Activated CD4-positive, alpha-beta T cell treated with anti-CD3 and anti-CD28 coated beads for 4 hours (primary cell): ENCODE measurements at regions not wholly inside any gene's neighbourhood (a gene's known extent, or its start where the extent isn't known, plus 50 kb on each side); places are given as distances from the start of the nearest gene placed in this dataset.

ENCODE experiments used
- DNase-seq, 2 donors: peaks; one replicate each; pipeline ENCODE4 v3.0.0-alpha.2; 2020

DNA sequence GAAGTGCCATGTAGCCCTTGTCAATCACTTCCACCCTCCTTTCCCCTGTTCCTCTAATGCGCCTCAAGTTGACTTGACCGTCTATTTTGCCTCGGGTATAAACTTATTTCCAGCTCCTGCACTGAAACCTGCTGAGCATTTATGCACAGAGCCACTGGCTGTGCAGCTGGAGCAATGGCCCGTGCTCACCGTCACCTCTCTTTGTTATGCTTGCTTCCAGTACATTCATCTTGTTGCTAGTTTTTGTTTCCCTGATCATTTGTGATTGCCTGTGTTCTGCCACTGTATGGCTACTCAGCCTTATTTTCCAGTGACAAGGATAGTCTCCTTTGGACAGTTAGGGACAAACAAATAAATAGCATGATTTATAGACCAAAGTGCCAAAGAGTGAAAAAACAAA lies 183.1 kb upstream of the C9orf72 start:
- DNase-seq: no peak

DNA sequence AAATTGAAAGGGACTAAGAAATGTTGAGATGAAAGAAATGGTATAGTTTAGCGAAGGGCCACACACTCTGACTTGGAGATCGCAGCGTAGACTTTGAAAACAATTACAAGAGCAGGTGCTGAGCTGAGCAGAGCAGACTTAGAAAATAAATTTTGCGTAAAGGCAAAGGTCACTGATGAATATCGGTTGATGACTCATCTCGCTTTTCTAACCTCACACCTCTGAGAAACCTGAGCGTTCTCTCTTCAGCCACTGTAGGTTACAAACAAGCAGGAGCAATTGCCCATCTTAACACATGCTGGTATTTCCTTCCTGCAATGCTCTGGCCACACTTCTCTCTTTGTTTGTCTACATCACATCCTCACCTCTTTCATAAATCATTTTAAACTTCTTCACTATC lies 190.6 kb upstream of the C9orf72 start:
- DNase-seq: no peak

DNA sequence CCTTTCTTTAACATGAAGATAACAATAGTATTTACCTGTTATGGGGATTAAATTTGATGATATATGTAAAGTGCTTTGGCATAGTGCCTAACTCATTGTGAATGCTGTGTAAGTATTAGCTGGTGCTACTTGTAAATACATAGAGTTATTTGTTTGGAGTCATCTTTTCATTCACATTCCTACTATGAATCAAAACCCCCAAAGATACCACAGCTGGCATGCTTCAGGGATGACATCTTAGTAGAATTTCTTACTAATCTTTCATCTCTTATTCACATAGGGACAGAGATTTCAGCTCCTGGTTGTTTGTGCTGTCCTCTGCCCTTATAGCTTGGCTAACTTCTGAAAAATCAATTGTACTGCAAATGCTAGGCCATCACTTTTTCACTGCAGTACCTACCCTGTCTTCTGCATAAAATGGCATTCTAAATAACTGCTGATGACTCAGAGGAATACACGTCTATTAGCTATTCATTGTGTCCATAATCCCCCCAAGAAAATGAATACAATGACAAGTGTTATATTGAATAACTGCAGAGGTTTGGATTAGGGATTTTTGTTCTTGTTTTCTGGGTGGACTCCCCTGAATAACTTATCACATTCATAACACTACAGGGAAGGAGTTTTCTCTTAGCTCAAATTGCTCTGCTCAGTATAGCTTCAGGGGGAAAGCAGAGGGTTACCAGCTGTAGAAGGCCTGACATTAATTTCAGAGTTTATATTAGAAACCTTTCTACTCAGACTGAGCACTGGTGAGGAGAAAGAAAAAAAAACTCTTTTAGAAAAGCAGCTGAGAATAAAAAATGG lies 192.2 kb upstream of the C9orf72 start:
- DNase-seq: no peak

DNA sequence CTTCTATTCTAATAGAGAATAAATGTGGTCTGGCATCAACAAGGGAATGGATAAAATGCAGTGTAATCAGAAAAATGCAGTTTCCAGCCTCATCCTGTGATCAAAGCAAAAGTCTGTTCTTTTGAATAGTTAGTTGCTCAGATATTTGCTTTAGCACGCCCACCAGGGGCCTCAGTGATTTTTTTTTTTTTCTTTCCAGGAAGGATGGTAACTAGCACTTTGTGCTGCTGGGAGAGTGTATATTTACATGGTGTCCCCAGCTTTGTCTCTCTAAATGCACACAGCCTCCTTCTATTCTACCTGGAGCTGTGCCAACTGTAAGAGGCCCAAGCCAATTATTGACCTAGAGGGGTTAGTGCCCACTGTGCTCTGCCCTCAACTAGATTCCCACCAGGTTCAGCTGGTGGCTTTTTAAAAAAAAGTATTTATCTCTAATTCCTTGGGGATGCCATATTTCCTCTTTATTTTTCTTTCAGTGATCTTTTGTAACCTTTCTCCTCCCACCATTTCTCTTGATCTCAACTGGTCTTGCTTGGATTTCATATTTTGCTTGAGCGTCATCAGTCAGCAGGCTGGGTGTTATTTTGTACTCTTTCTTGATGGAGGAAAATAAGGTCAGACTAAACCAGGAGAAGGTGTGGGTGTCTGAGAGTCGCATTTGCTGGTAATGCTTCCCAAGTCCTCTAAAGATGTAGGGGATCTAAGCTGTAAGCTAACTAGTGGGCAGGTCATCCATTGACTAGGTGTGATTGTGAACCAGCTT lies 193.0 kb upstream of the C9orf72 start:
- no peak for DNase-seq

DNA sequence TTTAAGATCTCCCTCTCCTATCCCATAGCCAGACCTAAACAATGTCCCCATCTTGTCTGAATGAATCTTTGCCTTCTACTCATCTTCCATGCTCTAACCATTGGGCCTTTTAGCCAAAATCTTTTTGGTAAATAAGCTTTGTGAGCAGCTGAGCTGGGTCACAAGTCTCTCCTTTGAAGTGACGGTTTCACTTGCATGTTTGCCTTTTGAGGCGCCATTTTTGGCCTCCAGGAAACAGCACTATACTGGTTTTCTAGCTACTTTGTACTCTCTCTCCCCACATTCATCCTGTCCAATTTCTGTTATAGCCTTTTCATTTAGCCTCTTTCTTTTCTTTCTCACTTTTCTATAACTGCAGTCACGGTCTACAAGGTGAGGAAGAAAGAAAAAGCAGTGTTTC lies 195.5 kb upstream of the C9orf72 start:
- no peak for DNase-seq

DNA sequence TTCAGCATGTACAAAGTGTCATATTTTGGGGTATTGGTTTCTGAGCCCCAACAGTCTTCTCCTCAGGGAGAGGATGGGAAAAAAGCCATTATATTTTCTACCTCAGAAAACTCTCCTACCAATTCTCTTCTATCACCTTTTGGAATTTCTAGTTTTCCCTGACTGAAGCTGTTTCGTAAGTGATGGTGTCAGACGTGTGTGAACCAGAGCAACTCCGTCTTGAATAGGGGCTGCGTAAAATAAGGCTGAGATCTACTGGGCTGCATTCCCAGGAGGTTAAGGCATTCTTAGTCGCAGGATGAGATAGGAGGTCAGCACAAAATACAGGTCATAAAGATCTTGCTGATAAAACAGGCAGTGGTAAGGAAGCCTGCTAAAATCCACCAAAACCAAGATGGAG lies 197.3 kb upstream of the C9orf72 start:
- no peak for DNase-seq

DNA sequence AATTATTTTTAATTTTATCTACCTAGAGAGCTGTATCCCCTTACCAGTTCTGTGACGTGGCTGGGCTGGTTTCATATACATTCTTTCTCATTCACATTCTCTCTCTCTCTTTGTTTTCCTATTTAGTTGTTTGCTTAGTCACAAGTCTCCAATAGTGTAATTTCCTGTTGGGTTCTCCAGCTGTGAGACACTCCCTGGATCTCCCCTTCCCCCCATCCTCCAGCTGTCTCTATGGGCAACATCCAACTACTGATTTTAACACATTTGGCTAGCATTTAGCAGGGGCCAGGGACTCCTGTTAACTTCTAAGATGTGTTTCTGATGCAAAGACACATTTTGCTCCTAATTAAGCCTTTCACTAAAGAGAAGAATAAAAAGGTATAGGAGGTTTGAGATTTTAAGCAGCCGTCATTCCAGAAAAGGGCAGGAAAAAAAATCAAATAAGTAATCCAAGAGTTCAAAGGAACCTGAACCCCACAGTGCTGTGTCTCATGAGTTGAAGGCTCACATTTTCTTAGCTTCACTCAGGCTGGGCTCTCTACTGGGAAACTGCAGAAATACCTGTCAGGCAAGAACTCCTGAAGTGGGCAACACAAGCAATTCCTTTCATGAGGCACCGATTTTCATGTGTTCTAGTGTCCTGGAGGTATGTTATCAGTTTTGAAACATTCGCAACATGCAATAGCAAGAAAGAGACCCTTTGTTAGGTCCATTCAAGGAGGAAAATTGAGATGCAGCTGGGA lies 198.7 kb upstream of the C9orf72 start:
- no peak for DNase-seq

DNA sequence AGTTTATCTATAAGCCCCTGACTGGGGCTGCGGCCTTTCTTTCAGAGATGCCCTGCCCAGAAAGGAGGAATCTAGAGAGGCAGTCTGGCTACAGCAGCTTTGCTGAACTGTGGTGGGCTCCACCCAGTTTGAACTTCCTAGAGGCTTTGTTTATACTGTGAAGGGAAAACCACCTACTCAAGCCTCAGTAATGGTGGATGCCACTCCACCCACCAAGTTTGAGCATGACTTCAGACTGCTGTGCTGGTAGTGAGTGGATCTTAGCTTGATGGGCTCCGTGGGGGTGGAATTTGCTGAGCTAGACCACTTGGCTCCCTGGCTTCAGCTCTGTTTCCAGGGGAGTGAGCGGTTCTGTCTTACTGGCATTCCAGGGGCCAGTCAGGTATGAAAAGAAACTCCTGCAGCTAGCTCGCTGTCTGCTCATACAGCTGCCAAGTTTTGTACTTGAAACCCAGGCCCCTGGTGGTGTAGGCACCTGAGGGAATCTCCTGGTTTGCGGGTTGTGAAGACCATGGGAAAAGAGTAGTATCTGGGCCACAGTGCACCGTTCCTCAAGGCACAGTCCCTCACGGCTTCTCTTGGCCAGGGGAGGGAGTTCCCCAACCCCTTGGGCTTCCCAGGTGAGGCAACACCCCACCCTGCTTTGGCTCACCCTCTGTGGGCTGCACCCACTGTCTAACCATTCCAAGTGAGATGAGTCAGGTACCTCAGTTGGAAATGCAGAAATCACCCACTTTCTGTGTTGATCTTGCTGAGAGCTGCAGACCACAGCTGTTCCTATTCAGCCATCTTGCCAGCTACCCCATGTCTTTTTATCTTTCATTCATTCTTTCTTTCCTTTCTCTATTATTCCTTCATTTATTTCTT lies 211.8 kb upstream of the C9orf72 start:
- no peak for DNase-seq

DNA sequence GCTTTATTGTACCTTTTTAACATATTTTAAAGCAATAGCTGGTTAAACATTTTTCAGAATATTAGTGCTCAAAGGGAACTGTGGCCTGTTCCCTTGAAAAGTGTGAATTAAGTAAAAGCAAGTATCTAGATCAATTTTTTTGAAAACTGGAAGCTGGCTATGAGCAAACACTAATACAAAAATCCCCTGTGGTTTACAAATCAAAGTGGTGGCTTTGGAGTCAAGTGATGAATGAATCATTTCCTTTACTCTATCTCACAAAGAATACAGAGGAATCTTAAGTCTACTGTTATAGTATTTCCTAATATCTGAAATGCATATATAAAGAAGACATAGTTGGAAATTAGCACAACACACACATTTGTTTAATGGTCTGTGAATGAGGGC lies 212.4 kb upstream of the C9orf72 start:
- no peak for DNase-seq

DNA sequence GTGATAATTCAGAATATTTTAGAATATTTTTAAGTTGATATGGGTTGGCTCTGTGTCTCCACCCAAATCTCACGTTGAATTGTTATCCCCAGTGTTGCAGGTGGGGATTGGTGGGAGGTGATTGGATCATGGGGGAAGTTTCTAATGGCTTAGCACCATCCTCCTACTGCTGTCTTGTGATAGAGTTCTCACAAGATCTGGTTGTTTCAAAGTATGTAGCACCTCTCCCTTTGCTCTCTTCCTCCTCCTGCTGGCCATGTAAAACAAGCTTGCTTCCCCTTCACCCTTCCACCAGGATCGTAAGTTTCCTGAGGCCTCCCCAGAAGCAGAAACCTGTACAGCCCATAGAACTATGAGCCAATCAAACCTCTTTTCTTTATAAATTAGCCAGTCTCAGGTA lies 214.6 kb upstream of the C9orf72 start:
- DNase-seq: no peak

DNA sequence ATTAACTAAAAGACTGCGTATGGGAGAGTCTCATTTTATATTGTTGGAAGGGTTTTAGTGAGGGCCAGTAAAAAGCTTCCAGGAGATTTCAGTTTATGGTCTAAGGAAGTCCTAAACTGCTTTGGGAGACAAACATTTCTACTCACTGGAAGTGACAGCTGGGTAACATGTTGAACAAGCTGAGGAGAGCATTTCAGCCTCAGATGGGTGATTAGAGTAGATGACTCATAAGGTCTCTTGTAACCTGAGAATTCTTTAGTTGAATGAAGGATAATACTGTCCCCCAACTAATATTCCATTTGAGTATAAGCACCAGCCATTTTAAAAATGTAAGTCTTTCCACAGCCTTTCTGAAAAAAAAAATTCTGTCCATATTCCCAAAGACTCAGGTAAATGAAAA lies 218.0 kb upstream of the C9orf72 start:
- no peak for DNase-seq

DNA sequence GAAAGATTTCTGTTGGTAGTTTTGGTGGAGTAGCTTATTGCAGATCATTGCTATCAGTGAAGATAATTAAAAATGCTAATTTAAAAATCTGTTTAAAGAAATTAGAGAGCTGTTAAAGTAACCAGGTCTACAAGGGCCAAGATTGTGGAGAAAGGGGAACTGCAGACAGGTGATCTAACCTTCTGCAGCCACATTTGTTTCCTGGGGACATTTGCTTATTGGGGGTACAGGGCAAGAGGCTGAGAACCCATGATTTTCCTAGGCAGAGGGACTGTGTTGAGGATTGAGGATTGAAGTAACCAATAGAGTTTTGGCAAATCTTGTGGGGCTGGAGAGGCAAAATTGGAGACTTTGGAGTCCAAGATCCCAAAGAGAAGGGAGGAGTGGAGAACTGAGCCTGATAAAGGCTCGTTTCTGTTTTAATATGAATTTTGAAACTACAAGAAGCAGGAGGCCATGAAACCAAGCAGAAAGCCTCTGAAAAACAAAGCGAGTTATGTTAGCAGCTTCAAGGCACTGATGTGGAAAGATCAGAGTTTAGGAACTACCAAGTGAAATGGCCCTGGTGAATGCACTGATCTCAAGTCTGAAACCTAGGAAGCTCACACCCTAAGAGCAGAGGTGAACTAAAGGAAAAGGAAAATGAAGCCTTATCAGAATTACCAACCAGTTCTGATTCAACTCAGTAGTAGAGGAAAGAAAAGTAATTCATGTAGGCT lies 219.8 kb upstream of the C9orf72 start:
- DNase-seq: no peak

DNA sequence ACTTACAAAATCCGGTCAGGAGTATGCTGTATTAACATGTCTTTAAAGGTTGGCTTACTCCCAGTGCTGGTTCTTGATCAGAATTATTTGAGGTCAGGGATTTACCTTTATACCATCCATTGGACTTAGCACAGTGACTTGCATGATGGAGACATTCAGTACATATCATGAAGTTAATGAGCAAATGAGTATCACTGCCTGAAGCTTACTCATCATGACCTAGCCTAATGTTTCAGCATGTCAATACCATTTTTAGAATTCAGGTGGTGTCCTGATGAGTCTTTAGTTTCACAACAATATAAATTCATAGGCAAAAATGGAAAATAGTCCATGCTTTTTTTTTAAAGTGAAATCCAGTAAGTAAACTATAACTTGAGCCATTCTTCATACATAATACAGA lies 226.0 kb upstream of the C9orf72 start:
- DNase-seq: no peak

DNA sequence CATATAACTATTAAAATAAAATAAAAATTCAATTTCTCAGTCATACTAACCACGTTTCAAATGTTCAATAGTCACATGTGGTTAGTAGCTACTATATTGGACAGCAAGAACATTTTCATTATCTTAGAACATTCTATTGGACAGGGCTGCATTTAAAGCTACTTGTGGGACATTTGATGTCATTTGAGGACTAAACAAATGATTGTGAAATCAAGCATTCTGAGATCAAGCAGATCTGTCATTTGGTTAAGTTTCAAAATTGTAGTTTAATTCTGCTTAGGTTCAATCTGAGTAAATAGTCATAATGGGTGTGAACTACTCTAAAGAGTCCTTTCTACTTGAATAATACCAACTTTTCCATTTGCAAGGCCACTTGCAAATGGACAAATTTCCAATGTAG lies 226.9 kb upstream of the C9orf72 start:
- DNase-seq: no peak

DNA sequence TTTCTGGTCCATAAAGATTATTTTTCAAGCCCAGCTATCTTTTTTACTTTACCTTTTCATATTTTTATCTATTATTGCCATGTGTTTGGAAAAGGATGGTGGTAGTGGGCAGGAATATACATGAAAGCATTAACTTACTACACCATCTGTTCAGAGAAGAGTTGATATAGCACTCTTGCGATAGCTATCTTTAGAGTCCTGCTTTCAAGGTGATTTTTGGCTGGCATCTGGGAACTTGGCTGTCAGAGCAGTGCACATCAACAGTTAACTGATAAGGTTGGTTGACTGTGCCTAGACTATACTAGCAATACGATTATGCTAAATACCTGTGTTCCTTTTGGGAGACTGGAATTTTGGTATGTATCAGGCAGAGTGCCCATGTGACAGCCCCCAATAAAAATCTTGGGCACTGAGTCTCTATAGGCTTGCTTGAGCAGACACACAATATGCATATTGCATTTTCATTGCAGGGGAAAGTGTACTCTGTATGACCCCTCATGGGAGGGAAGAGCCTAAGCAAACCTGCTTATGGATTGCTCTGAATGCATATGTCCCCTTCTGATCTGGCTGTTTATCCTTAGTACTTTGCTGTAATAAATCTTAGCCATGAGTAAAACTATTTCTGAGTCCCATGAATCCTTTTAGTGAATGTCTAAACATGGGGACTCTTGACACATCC lies 227.6 kb upstream of the C9orf72 start:
- no peak for DNase-seq

DNA sequence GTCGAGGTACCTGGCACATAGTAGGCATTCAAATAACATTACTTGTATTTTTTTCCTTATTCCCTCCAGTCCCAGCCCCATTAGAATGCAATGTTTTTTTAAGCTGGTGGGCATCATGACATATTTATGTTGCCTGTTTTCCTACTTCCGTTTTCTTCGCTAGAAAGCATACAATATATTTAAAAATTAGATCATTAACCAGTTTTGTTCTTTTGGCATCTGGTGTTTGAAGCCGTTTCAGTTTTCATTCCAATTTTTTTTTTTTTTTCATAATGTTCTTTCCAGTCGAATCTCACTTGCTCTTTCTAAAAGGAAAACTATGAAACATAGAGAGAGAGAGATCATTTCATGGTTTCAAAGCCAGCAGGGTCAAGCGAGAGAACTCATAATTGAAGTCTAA lies 228.3 kb upstream of the C9orf72 start:
- no peak for DNase-seq

DNA sequence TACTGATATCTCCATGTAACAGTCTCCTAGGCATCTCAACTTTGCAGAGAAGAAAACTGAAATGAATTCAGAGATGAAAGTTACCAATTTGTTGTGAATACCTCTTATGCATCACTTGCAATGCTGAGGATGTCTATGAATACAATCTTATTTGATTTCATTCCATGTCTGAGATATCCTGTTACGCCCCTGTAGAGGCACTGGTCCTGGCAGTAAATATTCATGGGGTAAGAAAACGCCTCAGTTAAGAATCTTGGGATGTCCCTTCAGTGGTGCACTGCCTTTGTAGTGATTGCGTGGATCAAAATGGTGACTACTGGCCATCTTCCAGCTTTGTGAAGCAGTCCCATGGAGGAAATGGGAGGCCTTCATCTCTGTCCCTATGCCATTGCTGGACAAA lies 229.1 kb upstream of the C9orf72 start:
- no peak for DNase-seq

DNA sequence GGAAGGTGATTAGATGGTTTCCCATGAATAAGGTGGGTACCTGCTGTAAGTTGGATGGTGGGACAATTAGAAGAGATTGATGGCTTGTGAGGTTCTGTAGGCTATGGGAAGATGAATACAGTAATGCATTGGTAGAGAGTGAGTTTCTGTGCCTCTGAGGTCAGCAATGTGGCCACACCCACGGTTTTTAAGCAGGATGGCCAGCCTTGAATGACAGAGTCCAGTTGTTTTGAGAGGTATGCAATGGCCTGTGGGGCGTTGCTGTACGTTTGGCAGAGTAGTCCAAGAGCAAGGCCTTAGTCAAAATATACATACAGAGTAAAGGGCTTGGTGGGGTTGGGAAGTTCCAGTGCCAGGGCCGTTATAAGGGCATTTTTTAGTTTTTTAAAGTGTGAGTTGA lies 235.6 kb upstream of the C9orf72 start:
- no peak for DNase-seq

DNA sequence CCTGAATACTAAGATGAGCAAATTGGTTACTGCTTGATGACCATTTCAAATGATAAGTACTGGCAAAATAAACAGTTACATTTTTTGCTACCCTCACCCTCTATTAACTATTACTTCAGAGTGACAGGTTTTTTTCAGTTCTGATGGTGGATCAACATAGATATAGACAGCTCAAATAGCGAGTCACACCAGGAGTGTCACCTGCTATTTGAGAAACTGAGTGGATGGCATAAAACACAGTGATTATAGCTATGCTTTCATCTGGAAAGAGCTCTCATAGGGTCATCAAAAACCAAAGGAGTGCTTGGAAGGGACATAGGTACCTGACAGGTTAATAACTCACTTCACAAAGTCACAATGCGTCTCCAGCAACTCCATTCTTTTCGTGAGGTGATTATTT lies 244.5 kb upstream of the C9orf72 start:
- no peak for DNase-seq

DNA sequence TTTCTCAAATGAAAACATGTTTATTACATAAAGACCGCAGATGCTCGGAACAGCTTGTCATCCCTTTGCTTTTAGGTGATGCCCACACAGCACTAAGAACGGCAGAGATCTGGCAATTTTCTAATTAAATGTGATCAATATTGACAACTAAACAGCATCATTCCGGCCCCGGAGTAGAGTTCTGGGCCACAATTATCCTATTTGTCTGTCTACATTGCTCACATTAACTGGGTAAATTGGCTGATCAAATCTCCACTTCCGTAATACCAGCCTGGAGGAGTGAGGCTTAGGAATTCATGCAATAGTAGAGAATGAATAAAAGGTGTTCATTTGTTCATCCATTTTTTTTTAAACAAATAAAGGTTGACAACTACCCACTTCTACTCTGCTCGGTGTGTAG lies 245.1 kb upstream of the C9orf72 start:
- no peak for DNase-seq

DNA sequence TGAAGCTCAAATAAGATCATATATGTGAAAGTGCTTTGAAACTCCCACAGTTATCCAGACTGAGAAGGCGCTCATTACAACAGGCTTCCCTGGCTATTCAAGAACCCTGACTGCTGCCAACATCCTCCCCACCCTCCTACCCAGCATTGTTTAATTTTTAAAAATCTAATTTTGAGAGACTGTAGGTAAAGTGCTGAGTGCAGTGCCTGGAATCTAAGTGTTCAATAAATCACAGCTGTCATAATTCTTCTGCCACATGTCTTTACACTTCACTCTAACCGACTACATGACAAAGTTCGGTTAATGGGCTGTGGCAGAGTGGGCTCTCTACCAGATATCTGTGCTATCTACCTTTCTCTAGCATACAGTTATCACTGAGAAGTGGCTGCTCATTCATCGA lies 255.6 kb upstream of the C9orf72 start:
- DNase-seq: no peak

DNA sequence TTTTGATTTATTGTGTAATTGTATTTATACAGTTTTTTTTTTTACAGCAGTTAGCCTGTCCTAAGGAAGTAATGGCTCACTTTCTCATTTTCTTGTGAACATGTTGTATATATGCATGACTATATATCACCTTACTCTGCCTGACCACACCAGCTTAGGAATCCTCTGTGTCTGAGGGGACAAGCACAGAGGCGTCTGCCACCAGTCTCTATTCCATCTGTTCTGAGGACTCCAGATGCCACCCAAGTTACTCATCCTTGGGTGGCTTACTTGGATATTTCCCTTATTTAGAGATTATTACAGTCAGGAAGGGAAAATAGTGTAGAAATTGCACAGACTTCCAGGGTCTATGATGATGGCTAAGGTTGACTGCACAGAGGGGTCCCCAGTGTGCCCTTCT lies 256.3 kb upstream of the C9orf72 start:
- DNase-seq: no peak
